Fibroblast of lung (primary cell): ENCODE measurements at regions not wholly inside any gene's neighbourhood (a gene's known extent, or its start where the extent isn't known, plus 50 kb on each side); places are given as distances from the start of the nearest gene placed in this dataset.

Experiments
- EZH2 ChIP-seq: IDR thresholded peaks from 2 replicates; pipeline ENCODE4 v1.5.1; 2012; ENCODE audit warnings: low read length, control low read depth, mild to moderate bottlenecking; ENCODE audit errors: missing control alignments
- TF ChIP-seq, protein P1 (sequence below), 2 donors: IDR thresholded peaks in 1 of 2; conservative IDR thresholded peaks in 1 of 2; 1 replicate in 1 of 2; 2 replicates in 1 of 2; pipeline ENCODE4 v1.5.1; 2011 to 2012; ENCODE audit warnings: low read length in 2 of 2, control low read depth in 1 of 2, inconsistent platforms in 1 of 2, low read depth in 1 of 2, mild to moderate bottlenecking in 1 of 2

DNA sequence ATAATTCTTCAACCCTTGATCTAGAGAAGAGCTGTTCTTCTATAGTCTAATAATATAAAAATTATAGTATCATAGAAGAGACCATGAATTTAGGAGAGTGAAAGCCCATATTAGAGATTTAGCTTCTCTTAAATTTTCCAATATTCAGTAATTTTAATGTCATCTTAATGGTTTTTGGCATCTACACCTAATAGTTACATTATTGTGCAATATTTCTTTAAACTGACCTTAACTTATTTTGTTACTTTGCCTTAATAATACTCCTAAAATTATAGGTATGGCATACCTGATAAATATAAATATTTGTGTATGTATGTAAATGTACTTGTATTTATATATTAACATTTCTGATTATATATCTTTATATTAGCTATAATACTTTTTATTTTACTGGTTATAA, 78.0 kb upstream of the CWC22 start:
- TF ChIP-seq, protein P1, sequence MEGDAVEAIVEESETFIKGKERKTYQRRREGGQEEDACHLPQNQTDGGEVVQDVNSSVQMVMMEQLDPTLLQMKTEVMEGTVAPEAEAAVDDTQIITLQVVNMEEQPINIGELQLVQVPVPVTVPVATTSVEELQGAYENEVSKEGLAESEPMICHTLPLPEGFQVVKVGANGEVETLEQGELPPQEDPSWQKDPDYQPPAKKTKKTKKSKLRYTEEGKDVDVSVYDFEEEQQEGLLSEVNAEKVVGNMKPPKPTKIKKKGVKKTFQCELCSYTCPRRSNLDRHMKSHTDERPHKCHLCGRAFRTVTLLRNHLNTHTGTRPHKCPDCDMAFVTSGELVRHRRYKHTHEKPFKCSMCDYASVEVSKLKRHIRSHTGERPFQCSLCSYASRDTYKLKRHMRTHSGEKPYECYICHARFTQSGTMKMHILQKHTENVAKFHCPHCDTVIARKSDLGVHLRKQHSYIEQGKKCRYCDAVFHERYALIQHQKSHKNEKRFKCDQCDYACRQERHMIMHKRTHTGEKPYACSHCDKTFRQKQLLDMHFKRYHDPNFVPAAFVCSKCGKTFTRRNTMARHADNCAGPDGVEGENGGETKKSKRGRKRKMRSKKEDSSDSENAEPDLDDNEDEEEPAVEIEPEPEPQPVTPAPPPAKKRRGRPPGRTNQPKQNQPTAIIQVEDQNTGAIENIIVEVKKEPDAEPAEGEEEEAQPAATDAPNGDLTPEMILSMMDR (conservative IDR thresholded peaks at IDR 0.05 in 1 of 2, IDR thresholded peaks at IDR 0.05 in 1 of 2; ENCODE audit: low read depth in 1 of 2, low read length in 2 of 2) = no peak
- TF ChIP-seq EZH2 = no peak
